H1 (cell line): ENCODE measurements at regions not wholly inside any gene's neighbourhood (a gene's known extent, or its start where the extent isn't known, plus 50 kb on each side); places are given as distances from the start of the nearest gene placed in this dataset.

Experiments
- BACH1 ChIP-seq: IDR thresholded peaks from 2 replicates; pipeline ENCODE4 v1.6.1; 2012; ENCODE audit warnings: low read length, improper control_type of control experiment
- CHD2 ChIP-seq: IDR thresholded peaks from 2 replicates; pipeline ENCODE4 v1.6.1; 2012; ENCODE audit warnings: low read length, improper control_type of control experiment
- PHF8 ChIP-seq: fragments of 200-600 bp; sonication (generic); conservative IDR thresholded peaks from 2 replicates; pipeline ENCODE4 v1.7.1; 2012; ENCODE audit warnings: low read depth, mild to moderate bottlenecking, inconsistent platforms, low read length, moderate library complexity
- SP2 ChIP-seq: IDR thresholded peaks from 2 replicates; pipeline ENCODE4 v1.6.1; 2012; ENCODE audit warnings: mild to moderate bottlenecking, low read length, inconsistent platforms
- TEAD4 ChIP-seq: IDR thresholded peaks from 2 replicates; pipeline ENCODE4 v1.6.1; 2012; ENCODE audit warnings: low read depth, low read length, inconsistent platforms, mixed read lengths

DNA sequence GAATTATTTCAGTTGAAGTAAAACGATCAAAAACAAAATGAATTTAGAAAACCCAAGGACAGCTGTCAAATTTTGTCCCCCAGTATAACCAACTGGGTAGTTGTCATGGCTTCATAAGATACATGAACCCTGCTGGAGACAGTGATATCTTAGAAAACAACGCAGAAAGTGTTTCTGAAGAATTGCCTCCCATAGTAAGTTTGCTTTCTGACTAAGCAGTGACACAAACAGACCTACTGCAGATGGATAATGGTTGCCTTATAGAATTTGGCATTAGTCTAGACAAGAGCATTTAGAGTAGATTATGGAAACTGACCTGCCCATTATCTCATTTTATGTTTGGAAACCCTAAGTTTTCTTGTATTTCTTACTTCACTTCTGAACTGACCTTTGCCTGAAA is 187.7 kb upstream of the KCNN2 start (continued):
- TF ChIP-seq TEAD4 (no peak), BACH1 (no peak), PHF8 (no peak), CHD2 (no peak), SP2 (no peak)
- TF ChIP-seq, all 59 proteins: peak for 0
